Fibroblast of mammary gland (primary cell): ENCODE measurements at regions not wholly inside any gene's neighbourhood (a gene's known extent, or its start where the extent isn't known, plus 50 kb on each side); places are given as distances from the start of the nearest gene placed in this dataset.

Experiments
- DNase-seq: peaks from one replicate; pipeline ENCODE4 v3.0.0-alpha.2; 2010; ENCODE audit warnings: low read depth
- H3K4me3 ChIP-seq: 2 replicates; pipeline ENCODE4 v1.5.1; 2011; ENCODE audit warnings: low read depth, mild to moderate bottlenecking, low read length, moderate library complexity; ENCODE audit not compliant: control insufficient read depth
- CTCF ChIP-seq: conservative IDR thresholded peaks from 2 replicates; pipeline ENCODE4 v1.5.1; 2011; ENCODE audit warnings: low read depth, low read length, inconsistent platforms; ENCODE audit not compliant: control insufficient read depth, insufficient read depth

DNA sequence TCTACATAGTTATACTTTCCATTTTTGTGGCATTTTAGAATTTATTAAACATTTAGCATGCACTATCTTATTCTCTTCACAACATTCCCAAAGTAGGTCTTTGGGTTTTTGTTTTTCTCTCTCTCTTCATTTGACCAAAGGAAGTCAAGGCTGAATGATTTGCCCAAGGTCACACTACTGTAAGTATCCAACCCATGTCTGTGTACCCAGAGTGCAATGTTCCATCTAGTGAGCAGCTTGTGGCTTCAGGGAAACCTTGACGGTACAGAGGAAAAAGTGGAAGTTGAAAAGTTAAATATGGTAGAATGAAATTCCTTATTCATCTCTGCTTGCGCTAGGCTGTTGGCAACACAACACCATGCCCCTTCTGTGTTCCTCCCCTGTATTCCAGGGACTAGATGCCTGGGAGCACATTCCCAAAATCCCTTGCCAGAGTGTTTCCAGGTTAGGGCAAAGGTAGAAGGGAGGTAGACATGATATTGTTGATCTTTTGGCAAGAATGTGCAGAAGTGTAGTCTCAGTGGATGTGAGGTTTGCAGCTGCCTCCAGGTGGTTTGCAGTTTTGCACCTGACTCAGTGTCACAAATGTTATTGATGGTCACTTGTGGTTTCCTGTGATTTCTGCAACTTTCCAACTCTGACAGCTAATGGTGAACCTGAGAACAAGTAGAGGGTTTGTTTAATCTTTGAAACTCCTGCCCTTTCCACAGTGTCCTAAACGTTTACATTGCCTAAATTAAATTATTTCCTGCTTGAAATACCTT is 196.7 kb downstream of the RMST start:
- DNase-seq, result no peak
- TF ChIP-seq CTCF, result no peak
- H3K4me3 ChIP-seq, result no peak overlapping the region

GRCh38 chr12:97666263-97666662 is 203.7 kb downstream of the RMST start:
- no peak for TF ChIP-seq CTCF
- DNase-seq, result no peak

GRCh38 chr12:97672870-97673269 is 210.3 kb downstream of the RMST start:
- DNase-seq, result no peak
- H3K4me3 ChIP-seq, result no peak overlapping the region
- TF ChIP-seq CTCF, result no peak

More at GRCh38 chr12:97666263-97666662, 203.7 kb downstream of the RMST start:
- H3K4me3 ChIP-seq, result no peak overlapping the region

- no peak for TF ChIP-seq CTCF
- DNase-seq, result no peak
Measured at GRCh38 chr12:97680751-97681150, 218.1 kb downstream of the RMST start.

GRCh38 chr12:97681612-97682504 is 219.3 kb downstream of the RMST start:
- TF ChIP-seq CTCF, result no peak
- no peak overlapping the region for H3K4me3 ChIP-seq
- no peak for DNase-seq

More at GRCh38 chr12:97680751-97681150, 218.1 kb downstream of the RMST start:
- H3K4me3 ChIP-seq, result no peak overlapping the region

- no peak overlapping the region for H3K4me3 ChIP-seq
- TF ChIP-seq CTCF, result no peak
- no peak for DNase-seq
Measured at GRCh38 chr12:97685360-97685759, 222.8 kb downstream of the RMST start.
